IPS-18c (cell line): ENCODE measurements at regions not wholly inside any gene's neighbourhood (a gene's known extent, or its start where the extent isn't known, plus 50 kb on each side); places are given as distances from the start of the nearest gene placed in this dataset.

Experiments used
- H3K4me3 ChIP-seq: 2 replicates; pipeline ENCODE4 v1.7.0; 2013; ENCODE audit warnings: low read depth, mild to moderate bottlenecking, low read length, moderate library complexity; ENCODE audit not compliant: insufficient read depth
- H3K9me3 ChIP-seq: one replicate; pipeline ENCODE4 v1.6.1; 2013; ENCODE audit warnings: mild to moderate bottlenecking, low read length, moderate library complexity; ENCODE audit not compliant: control insufficient read depth, insufficient read depth

DNA sequence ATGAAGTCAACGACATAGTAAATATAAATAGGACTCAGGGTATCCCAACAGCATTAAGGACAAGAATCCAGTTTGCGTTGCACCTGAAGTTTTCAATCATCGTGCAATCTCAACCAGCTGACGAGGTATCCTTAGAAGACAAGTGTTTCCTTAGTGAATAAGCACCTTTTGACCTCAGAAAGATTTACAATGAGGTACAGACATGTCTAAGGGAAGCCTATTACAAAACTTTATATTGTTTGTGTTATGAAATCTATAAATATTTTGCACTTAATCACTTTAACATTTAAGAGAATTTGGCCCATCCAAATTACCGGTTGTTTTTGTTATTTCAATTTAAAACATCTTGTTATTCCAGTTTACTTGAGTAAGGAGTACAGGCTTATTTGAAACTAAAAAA lies 64.9 kb upstream of the PRICKLE2 start:
- Histone ChIP-seq H3K9me3 (no peaks in the 10 kb centered on the region), H3K4me3 (no peak overlapping the region)

DNA sequence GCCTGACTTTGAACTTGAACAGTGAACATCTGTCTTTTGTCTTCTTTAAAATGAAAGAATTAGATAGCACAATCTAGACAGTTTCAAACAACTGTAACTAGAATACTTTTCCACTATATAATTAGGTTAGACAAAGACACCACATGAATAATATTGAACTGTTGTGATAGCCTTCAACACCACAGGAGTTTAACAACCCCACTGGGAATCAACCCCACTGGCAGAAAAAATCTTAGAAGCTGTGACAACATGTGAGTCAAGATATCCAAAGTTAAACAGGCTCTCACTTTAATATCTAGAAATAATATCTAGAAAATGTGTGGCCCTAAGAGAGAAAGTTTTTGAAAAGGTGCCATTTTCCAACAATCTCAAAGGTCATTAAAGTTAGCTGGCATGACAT lies 64.4 kb upstream of the PRICKLE2 start:
- H3K9me3 ChIP-seq = no peaks in the 10 kb centered on the region
- no peak overlapping the region for H3K4me3 ChIP-seq

DNA sequence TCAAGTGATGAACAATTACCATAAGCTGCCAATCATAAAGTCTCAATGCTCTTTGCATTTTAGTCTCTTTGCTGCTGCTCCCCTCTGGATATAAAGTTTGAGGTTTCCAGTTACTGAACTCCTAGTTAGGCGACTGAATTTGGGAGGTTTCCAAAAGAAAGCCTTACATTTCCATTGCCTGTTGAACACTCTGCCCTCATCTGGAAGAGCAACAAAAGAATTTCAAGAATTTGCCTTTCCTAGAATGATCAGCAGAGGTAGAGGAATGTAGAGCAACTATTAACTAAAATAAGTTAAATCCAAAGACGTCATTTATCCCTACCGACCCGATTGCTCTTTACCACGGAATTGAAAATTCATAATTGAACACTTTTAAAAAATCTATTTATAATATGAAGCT lies 53.4 kb upstream of the PRICKLE2 start:
- Histone ChIP-seq H3K9me3 (no peaks in the 10 kb centered on the region), H3K4me3 (no peak overlapping the region)

DNA sequence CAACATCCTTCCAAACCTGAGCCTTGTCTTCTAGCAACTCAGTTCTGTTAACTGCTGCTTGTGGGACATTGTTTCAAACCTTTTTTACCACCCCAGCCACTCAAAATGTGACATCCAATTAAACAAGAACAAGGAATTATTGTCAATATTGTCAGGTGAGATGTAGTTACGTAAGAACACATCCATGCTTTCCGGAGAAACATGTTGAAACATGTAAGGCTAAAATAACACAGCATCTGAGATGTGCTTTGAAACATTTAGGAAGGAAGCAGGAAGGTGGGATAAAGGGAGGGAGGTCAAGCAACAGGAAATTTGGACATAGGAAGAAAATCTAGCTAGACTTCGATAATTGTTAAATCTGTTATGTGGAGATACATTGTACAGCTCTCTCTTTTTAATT lies 50.9 kb upstream of the PRICKLE2 start:
- H3K4me3 ChIP-seq = no peak overlapping the region

More for the DNA sequence above, 50.9 kb upstream of the PRICKLE2 start:
- H3K9me3 ChIP-seq = no peaks in the 10 kb centered on the region
